Mucosa of rectum (tissue), 2 donors: ENCODE measurements at regions not wholly inside any gene's neighbourhood (a gene's known extent, or its start where the extent isn't known, plus 50 kb on each side); places are given as distances from the start of the nearest gene placed in this dataset.
"Not testable (repeated sequence)": the region's sequence is repeated elsewhere in the genome, so short reads cannot be mapped to it uniquely, and the experiment has no call there.

Experiments
- H3K27ac ChIP-seq, 2 donors: one replicate each; pipeline ENCODE4 v1.7.0; 2013; ENCODE audit warnings: inconsistent platforms in 2 of 2, low read depth in 2 of 2, low read length in 2 of 2
- H3K27me3 ChIP-seq, 2 donors: one replicate each; pipeline ENCODE4 v1.7.0; 2013; ENCODE audit warnings: low read length in 2 of 2; ENCODE audit not compliant: control insufficient read depth in 2 of 2, insufficient read depth in 2 of 2
- H3K36me3 ChIP-seq, 2 donors: one replicate each; pipeline ENCODE4 v1.7.0; 2013; ENCODE audit warnings: low read length in 2 of 2; ENCODE audit not compliant: control insufficient read depth in 2 of 2, insufficient read depth in 2 of 2
- H3K4me1 ChIP-seq, 2 donors: one replicate each; pipeline ENCODE4 v1.7.0; 2013; ENCODE audit warnings: low read length in 2 of 2, mild to moderate bottlenecking in 1 of 2; ENCODE audit not compliant: control insufficient read depth in 2 of 2, insufficient read depth in 2 of 2
- H3K4me3 ChIP-seq, 2 donors: one replicate each; pipeline ENCODE4 v1.7.0; 2013; ENCODE audit warnings: low read length in 2 of 2
- H3K9ac ChIP-seq, 2 donors: one replicate each; pipeline ENCODE4 v1.7.0; 2013; ENCODE audit warnings: low read length in 2 of 2, low read depth in 1 of 2, mild to moderate bottlenecking in 1 of 2
- H3K9me3 ChIP-seq, 2 donors: one replicate each; pipeline ENCODE4 v1.7.0; 2013; ENCODE audit warnings: low read length in 2 of 2; ENCODE audit not compliant: control insufficient read depth in 2 of 2
- donor health status: healthy.
- donor health status: Normal muscosa, but diverticular disease.

GRCh38 chr5:21473436-21473835, 1379.7 kb downstream of the CDH12 start:
- not testable (repeated sequence) for H3K27me3 ChIP-seq, H3K36me3 ChIP-seq, H3K4me1 ChIP-seq, H3K27ac ChIP-seq, H3K4me3 ChIP-seq, H3K9ac ChIP-seq, H3K9me3 ChIP-seq

GRCh38 chr5:21471691-21472090, 1381.5 kb downstream of the CDH12 start:
- not testable (repeated sequence) for H3K27me3 ChIP-seq, H3K27ac ChIP-seq, H3K4me3 ChIP-seq, H3K4me1 ChIP-seq, H3K9me3 ChIP-seq, H3K9ac ChIP-seq, H3K36me3 ChIP-seq

- H3K4me3 ChIP-seq, H3K9ac ChIP-seq, H3K36me3 ChIP-seq: not testable (repeated sequence)
Measured at GRCh38 chr5:21469523-21470101, 1383.5 kb downstream of the CDH12 start.

GRCh38 chr5:21467544-21467943, 1385.6 kb downstream of the CDH12 start:
- not testable (repeated sequence) for H3K27ac ChIP-seq, H3K9me3 ChIP-seq, H3K36me3 ChIP-seq, H3K9ac ChIP-seq, H3K27me3 ChIP-seq, H3K4me1 ChIP-seq, H3K4me3 ChIP-seq

More at GRCh38 chr5:21469523-21470101, 1383.5 kb downstream of the CDH12 start:
- H3K4me1 ChIP-seq, H3K27ac ChIP-seq, H3K27me3 ChIP-seq, H3K9me3 ChIP-seq: not testable (repeated sequence)

- Histone ChIP-seq H3K4me3 (peak overlapping the region; percentile 56 to 69), H3K9ac (peak overlapping the region in 1 of 2 donors; percentile 47)
- H3K36me3 ChIP-seq, H3K27me3 ChIP-seq, H3K4me1 ChIP-seq, H3K9me3 ChIP-seq, H3K27ac ChIP-seq: not testable (repeated sequence)
Measured at GRCh38 chr5:21459744-21460073, 1393.4 kb downstream of the CDH12 start.

- Histone ChIP-seq H3K27me3 (no peaks in the 10 kb centered on the region), H3K9ac (no peak overlapping the region), H3K4me1 (no peaks in the 10 kb centered on the region), H3K36me3 (no peaks in the 10 kb centered on the region), H3K9me3 (no peaks in the 10 kb centered on the region), H3K27ac (no peak overlapping the region), H3K4me3 (no peak overlapping the region)
Measured at GRCh38 chr5:21452449-21452848, 1400.7 kb downstream of the CDH12 start.

- H3K4me3 ChIP-seq: no peak overlapping the region
- no peak overlapping the region for H3K9ac ChIP-seq
- H3K9me3 ChIP-seq: no peaks in the 10 kb centered on the region
Measured at GRCh38 chr5:21432646-21433045, 1420.5 kb downstream of the CDH12 start.

GRCh38 chr5:21424907-21425306, 1428.2 kb downstream of the CDH12 start:
- Histone ChIP-seq H3K9me3 (no peaks in the 10 kb centered on the region), H3K9ac (no peak overlapping the region), H3K36me3 (no peaks in the 10 kb centered on the region), H3K27me3 (no peaks in the 10 kb centered on the region), H3K4me3 (no peak overlapping the region), H3K27ac (no peak overlapping the region), H3K4me1 (no peaks in the 10 kb centered on the region)

More at GRCh38 chr5:21432646-21433045, 1420.5 kb downstream of the CDH12 start:
- H3K27ac ChIP-seq: no peak overlapping the region
- no peaks in the 10 kb centered on the region for H3K36me3 ChIP-seq
- H3K27me3 ChIP-seq: no peaks in the 10 kb centered on the region
- H3K4me1 ChIP-seq: no peaks in the 10 kb centered on the region

- no peaks in the 10 kb centered on the region for H3K4me1 ChIP-seq
- H3K36me3 ChIP-seq: no peaks in the 10 kb centered on the region
- no peak overlapping the region for H3K9ac ChIP-seq
- no peak overlapping the region for H3K4me3 ChIP-seq
- no peaks in the 10 kb centered on the region for H3K27me3 ChIP-seq
- H3K9me3 ChIP-seq: no peaks in the 10 kb centered on the region
- no peak overlapping the region for H3K27ac ChIP-seq
Measured at GRCh38 chr5:21419383-21419782, 1431.4 kb upstream of the CDH18 start.

GRCh38 chr5:21402089-21402488, 1414.1 kb upstream of the CDH18 start:
- not testable (repeated sequence) for H3K4me3 ChIP-seq, H3K9ac ChIP-seq, H3K4me1 ChIP-seq

GRCh38 chr5:21398511-21398910, 1410.5 kb upstream of the CDH18 start:
- no peak overlapping the region for H3K9ac ChIP-seq
- no peaks in the 10 kb centered on the region for H3K9me3 ChIP-seq
- no peak overlapping the region for H3K27ac ChIP-seq
- H3K4me3 ChIP-seq: no peak overlapping the region
- H3K36me3 ChIP-seq: no peaks in the 10 kb centered on the region
- no peaks in the 10 kb centered on the region for H3K27me3 ChIP-seq
- no peaks in the 10 kb centered on the region for H3K4me1 ChIP-seq

More at GRCh38 chr5:21402089-21402488, 1414.1 kb upstream of the CDH18 start:
- H3K27ac ChIP-seq, H3K27me3 ChIP-seq, H3K36me3 ChIP-seq, H3K9me3 ChIP-seq: not testable (repeated sequence)
